B cell (primary cell): ENCODE measurements at regions not wholly inside any gene's neighbourhood (a gene's known extent, or its start where the extent isn't known, plus 50 kb on each side); places are given as distances from the start of the nearest gene placed in this dataset.

ENCODE experiments used
- ATAC-seq: fragments of 200-7000 bp; cut with Tn5 transposase; one replicate; pipeline ENCODE4 v1.10.0; 2021; ENCODE audit warnings: low read depth, mild to moderate bottlenecking, moderate number of reproducible peaks, moderate library complexity
- CTCF ChIA-PET: fragments of 350-600 bp; sonication (Branson Sonifier 250); formaldehyde crosslinking; loops from one replicate; lab custom pipeline; 2021; ENCODE audit warnings: antibody characterized with exemption, inconsistent platforms; lab: Charles Lee
- POLR2A ChIA-PET: fragments of 350-600 bp; sonication (Branson Sonifier 250); formaldehyde crosslinking; loops from one replicate; lab custom pipeline; 2021; ENCODE audit warnings: antibody characterized with exemption; lab: Charles Lee
- DNase-seq: peaks from one replicate; pipeline ENCODE4 v3.0.0; 2013
- H2AFZ ChIP-seq: 2 replicates; pipeline ENCODE4 v1.6.1; 2012; ENCODE audit warnings: mild to moderate bottlenecking, low read depth, low read length; ENCODE audit not compliant: insufficient read depth, poor library complexity, severe bottlenecking
- H3K27ac ChIP-seq, 2 donors: 1 replicate in 1 of 2; 2 replicates in 1 of 2; pipeline ENCODE4 v1.5.1; 2012 to 2013; ENCODE audit warnings: low read length in 2 of 2, mild to moderate bottlenecking in 2 of 2, moderate library complexity in 1 of 2
- H3K27me3 ChIP-seq, 4 experiments: fragments of 200-600 bp in 1 of 4; sonication (generic) in 1 of 4; replicated peaks in 1 of 4; 1 replicate in 2 of 4; 2 replicates in 2 of 4; pipeline versions ENCODE4 v1.6.1 to v1.7.0; 2013 to 2016; ENCODE audit warnings: low read length in 3 of 4, mild to moderate bottlenecking in 2 of 4, mixed read lengths in 1 of 4, moderate library complexity in 1 of 4; ENCODE audit not compliant: insufficient read depth in 4 of 4, control insufficient read depth in 3 of 4; ENCODE audit errors: control extremely low read depth in 1 of 4
- H3K36me3 ChIP-seq, 2 experiments: replicated peaks in 1 of 2; 1 replicate in 1 of 2; 2 replicates in 1 of 2; pipeline versions ENCODE4 v1.6.1 to v1.7.1; 2013; ENCODE audit warnings: low read length in 1 of 2; ENCODE audit not compliant: insufficient read depth in 2 of 2, control insufficient read depth in 1 of 2; ENCODE audit errors: control extremely low read depth in 1 of 2, extremely low read depth in 1 of 2
- H3K4me1 ChIP-seq, 2 donors: fragments of 200-600 bp in 1 of 2; sonication (generic) in 1 of 2; 1 replicate in 1 of 2; 2 replicates in 1 of 2; pipeline versions ENCODE4 v1.5.1 to v1.6.1; 2013 to 2017; ENCODE audit warnings: low read length in 2 of 2; ENCODE audit not compliant: control insufficient read depth in 2 of 2, insufficient read depth in 2 of 2
- H3K4me2 ChIP-seq: replicated peaks from 2 replicates; pipeline ENCODE3; 2012; ENCODE audit warnings: mild to moderate bottlenecking, low read depth, low read length; ENCODE audit not compliant: poor library complexity, severe bottlenecking
- H3K4me3 ChIP-seq, 5 experiments: fragments of 200-600 bp in 1 of 5; sonication (generic) in 1 of 5; 1 replicate in 3 of 5; 2 replicates in 2 of 5; pipeline versions ENCODE4 v1.5.1 to v1.7.0; 2011 to 2016; ENCODE audit warnings: low read length in 4 of 5, mild to moderate bottlenecking in 4 of 5, low read depth in 2 of 5, control low read depth in 1 of 5, moderate library complexity in 1 of 5; ENCODE audit not compliant: insufficient read depth in 1 of 5; ENCODE audit errors: control extremely low read depth in 1 of 5, extremely low read depth in 1 of 5
- H3K79me2 ChIP-seq: fragments of 200-600 bp; sonication (generic); one replicate; pipeline ENCODE4 v1.6.0; 2016; ENCODE audit warnings: low read length; ENCODE audit not compliant: control insufficient read depth, insufficient read depth
- H3K9ac ChIP-seq: fragments of 200-600 bp; sonication (generic); 2 replicates; pipeline ENCODE4 v1.6.1; 2017; ENCODE audit warnings: mild to moderate bottlenecking, low read length, moderate library complexity
- H3K9me3 ChIP-seq, 3 donors: one replicate each; pipeline versions ENCODE4 v1.6.1 to v1.7.1; 2013; ENCODE audit warnings: low read length in 2 of 3; ENCODE audit not compliant: control insufficient read depth in 2 of 3, insufficient read depth in 1 of 3; ENCODE audit errors: control extremely low read depth in 1 of 3
- H4K20me1 ChIP-seq: 2 replicates; pipeline ENCODE4 v1.6.0; 2012; ENCODE audit warnings: mild to moderate bottlenecking, low read length; ENCODE audit not compliant: insufficient read depth, control insufficient read depth, poor library complexity, severe bottlenecking
- H3K27ac Mint-ChIP-seq: one replicate; pipeline ENCODE4 v1.8.0; 2021; ENCODE audit warnings: mixed read lengths
- H3K27me3 Mint-ChIP-seq: one replicate; pipeline ENCODE4 v1.8.0; 2021; ENCODE audit warnings: mixed read lengths
- H3K4me1 Mint-ChIP-seq: one replicate; pipeline ENCODE4 v1.8.0; 2021; ENCODE audit warnings: mixed read lengths
- H3K4me3 Mint-ChIP-seq: one replicate; pipeline ENCODE4 v1.8.0; 2021; ENCODE audit warnings: mixed read lengths
- H3K9me3 Mint-ChIP-seq: one replicate; pipeline ENCODE4 v1.8.0; 2022; ENCODE audit warnings: mixed read lengths; ENCODE audit not compliant: insufficient read depth
- CTCF ChIP-seq: fragments of 200-600 bp; IDR thresholded peaks from one replicate; pipeline ENCODE4 v1.8.0; 2022; ENCODE audit warnings: antibody characterized with exemption, mild to moderate bottlenecking
- EZH2 ChIP-seq: IDR thresholded peaks from 2 replicates; pipeline ENCODE4 v1.6.1; 2012; ENCODE audit warnings: borderline replicate concordance, low read depth, mild to moderate bottlenecking, moderate library complexity, low read length; ENCODE audit not compliant: insufficient read depth, poor library complexity, severe bottlenecking
- WGBS: methylation state at CpG from one replicate; pipeline ENCODE4 v1.1.5; 2013; ENCODE audit warnings: missing lambda C conversion rate; ENCODE audit not compliant: insufficient coverage; 5-methylcytosine and 5-hydroxymethylcytosine counted together
- intact Hi-C: fragments of 100-400 bp; cut with micrococcal nuclease; formaldehyde crosslinking; loops from one replicate; pipeline ENCODE4 v1.10.0; 2022

- Histone ChIP-seq H3K4me2 (no peak overlapping the region), H3K36me3 (no peaks in the 10 kb centered on the region), H3K9ac (no peak overlapping the region), H3K4me1 (no peaks in the 10 kb centered on the region), H3K4me3 (no peak overlapping the region), H3K27me3 (no peaks in the 10 kb centered on the region), H3K9me3 (no peaks in the 10 kb centered on the region), H3K27ac (no peak overlapping the region), H4K20me1 (no peaks in the 10 kb centered on the region), H3K79me2 (no peaks in the 10 kb centered on the region), H2AFZ (no peak overlapping the region)
- no peak for DNase-seq
- POLR2A ChIA-PET = no interaction called here
- Mint-ChIP-seq H3K27me3 (no peaks in the 10 kb centered on the region), H3K9me3 (no peaks in the 10 kb centered on the region), H3K4me3 (no peak overlapping the region), H3K4me1 (no peaks in the 10 kb centered on the region), H3K27ac (no peak overlapping the region)
- no CpG with 5 or more reads among the region's 1 CpG for WGBS
- TF ChIP-seq CTCF (no peak), EZH2 (no peak)
- ATAC-seq = no peak
- CTCF ChIA-PET = no interaction called here
- intact Hi-C loops = no loop called here
Measured at GRCh38 chr13:69291292-69291906, 816.2 kb upstream of the ATXN8OS start.

GRCh38 chr13:69288026-69288425 lies 819.6 kb upstream of the ATXN8OS start:
- Mint-ChIP-seq H3K27ac (no peak overlapping the region), H3K9me3 (peaks cover 3% of the 10 kb centered on the region), H3K4me3 (no peak overlapping the region), H3K4me1 (no peaks in the 10 kb centered on the region), H3K27me3 (no peaks in the 10 kb centered on the region)
- no peaks in the 10 kb centered on the region for H3K79me2 ChIP-seq
- no peak overlapping the region for H2AFZ ChIP-seq
- ChIA-PET CTCF (no interaction called here), POLR2A (no interaction called here)
- no peaks in the 10 kb centered on the region for H3K36me3 ChIP-seq
- ATAC-seq = no peak
- H3K9me3 ChIP-seq = no peaks in the 10 kb centered on the region
- no peaks in the 10 kb centered on the region for H3K27me3 ChIP-seq
- intact Hi-C loops = no loop called here
- DNase-seq = no peak
- H3K4me2 ChIP-seq = no peak overlapping the region
- no peak overlapping the region for H3K9ac ChIP-seq
- H4K20me1 ChIP-seq = no peaks in the 10 kb centered on the region
- no peak for TF ChIP-seq EZH2
- no peak for TF ChIP-seq CTCF
- no peaks in the 10 kb centered on the region for H3K4me1 ChIP-seq
- no peak overlapping the region for H3K4me3 ChIP-seq
- H3K27ac ChIP-seq = no peak overlapping the region
